HG03066 (cell line): ENCODE measurements at regions not wholly inside any gene's neighbourhood (a gene's known extent, or its start where the extent isn't known, plus 50 kb on each side); places are given as distances from the start of the nearest gene placed in this dataset.

Experiments used
- ATAC-seq: cut with Tn5 transposase; IDR thresholded peaks from one replicate; pipeline ENCODE4 v1.9.1; 2021; ENCODE audit warnings: low read depth; ENCODE audit not compliant: unreplicated experiment

DNA sequence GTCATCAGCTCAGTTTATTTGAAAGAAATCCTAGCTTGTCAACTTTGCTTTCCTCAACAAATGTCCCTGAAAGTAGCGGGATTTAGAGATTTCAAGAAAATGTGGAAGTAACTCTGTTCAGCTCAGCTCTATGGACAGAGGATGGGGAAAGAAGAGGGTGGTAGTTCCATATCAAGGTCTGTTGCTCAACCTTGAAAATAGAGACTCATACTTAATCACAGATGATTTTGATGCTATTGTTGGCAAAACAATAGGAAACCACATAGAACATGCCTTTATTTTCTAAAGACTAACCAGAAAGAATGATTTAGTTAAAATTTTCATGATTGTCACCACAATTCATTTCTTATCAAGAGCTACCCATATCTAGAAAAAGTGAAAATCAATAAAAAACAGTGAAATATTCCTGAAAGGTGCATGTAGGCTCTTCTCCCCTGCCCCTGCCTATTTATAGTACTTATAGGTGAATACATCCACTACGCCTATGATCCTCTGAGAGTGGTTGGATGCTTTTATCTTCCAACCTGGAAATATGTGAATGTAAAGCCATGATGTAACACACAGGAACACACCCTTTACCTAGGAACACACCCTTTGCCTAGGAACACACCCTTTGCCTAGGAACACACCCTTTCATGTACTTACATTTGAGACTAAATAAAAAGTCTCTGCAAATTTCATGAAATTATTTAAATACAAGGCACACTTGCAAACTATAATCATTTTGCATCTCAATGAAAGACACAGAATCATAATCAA, 65.8 kb downstream of the ETAA1 start:
- no peak for ATAC-seq

DNA sequence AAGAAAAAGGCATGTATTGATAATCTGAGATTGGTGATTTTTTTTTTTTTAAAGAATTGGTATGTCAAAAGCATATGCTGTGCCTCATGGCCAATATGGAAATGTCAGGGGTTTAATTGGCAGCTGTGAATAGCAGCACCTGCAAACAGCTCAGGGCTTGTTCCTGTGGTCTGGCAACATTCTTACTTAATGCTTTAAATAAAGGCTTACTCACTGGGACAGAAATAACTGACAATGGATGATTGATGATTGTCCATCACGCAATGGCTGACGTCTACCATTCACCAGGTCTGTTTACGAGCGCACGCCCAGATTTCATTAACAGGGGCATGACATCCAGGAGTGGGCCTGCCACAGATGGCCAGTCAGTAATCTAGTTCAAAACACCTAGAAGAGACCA, 66.7 kb downstream of the ETAA1 start:
- no peak for ATAC-seq

DNA sequence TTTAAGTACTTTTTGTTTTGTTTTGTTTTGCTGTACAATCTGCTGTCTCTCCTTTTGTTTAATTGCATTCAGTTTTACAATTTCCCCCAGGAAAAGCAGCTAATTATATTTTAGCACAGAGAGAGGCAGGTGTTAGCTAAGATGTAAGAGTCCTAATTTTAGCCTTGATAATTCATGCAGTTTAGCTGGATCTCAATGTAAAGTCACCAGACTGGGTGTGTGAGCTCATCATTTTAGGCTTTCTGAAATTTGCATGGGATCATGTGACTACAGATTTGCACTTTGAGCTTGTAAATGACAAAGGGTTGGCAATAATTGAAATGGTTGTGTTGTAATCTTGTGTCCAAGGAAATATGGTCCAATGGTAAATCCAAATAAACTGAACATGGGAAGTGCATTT, 68.5 kb downstream of the ETAA1 start:
- ATAC-seq = no peak

DNA sequence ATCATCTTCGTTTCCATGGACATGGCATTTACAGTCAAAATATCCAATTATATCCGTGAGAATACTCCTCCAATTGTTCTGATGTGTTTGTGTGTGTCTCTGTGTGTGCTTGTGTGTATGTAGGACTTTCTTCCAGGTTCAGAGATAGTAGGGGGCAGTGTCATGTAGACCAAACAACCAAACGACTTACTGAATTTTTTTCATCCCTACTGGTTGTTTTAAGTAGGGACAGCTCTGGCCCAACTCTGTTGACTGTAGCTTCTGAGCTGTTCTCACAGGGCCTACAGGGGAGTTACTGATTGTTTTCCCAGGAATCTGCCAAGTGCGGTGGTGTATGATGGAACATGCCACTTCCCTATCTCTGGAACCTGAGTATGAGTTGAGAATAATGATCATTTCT, 69.6 kb downstream of the ETAA1 start:
- ATAC-seq = no peak

DNA sequence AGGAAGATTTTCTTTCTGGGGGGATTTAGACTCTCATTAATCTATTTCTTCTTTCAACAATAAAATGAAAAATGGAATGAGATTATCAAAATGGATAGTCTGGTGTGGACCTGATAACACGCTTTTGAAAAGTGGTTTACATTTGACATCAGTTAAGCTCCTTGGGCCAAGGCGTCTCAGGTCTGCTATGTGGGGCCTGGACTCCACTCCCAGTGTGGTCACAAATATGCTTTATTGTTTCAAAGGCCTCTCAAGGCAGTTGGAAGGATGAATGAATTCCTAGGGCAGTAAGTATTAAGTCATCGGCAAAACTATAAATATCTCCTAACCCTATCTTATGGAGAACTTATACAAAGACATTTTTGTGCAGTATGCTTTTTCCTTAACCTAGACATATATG, 74.5 kb downstream of the ETAA1 start:
- no peak for ATAC-seq

DNA sequence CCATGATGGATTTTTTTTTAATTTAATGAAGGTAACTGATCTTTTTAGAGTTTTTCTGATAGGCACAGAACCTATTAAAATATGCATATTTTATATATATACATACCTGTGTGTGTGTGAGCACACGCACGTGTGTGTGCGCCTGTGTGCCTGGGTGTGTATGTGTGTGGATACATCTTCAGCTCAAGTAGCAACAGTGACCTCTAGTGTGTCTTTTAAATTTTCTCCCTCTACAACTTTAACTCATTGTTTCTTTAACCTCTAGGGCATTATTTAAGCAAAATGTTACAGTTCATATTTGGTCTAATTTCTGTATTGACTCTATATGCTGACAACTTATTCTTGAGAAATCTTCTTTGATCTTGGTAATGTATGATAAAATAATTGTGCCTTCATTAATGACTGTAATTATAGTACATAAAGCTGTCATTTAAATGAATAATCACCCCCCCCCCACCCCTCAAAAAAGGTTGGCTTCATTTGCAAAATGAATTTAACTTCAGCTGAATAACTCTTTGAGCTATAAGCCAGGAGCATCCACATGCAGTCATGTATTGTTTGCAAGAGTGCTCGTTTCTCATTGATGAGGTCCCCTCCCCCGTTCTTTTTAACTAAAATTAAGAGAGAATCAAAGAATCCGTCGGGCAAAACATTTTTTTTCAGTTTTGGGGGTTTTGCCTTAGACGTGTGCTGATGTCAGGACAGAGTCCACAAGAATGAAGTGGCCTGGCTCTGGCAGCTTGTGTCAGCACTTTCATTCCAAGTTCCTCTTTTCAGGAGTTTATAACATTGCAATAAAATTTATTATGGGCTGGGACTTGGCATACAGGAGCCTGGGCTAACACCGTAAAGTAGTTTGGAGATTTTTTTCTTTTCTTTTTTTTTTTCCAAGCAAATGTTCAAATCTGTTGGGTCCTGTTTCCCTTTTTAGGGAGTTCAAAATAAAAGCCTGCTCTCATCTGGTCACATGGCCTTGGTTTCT, 80.0 kb downstream of the ETAA1 start:
- ATAC-seq = no peak

DNA sequence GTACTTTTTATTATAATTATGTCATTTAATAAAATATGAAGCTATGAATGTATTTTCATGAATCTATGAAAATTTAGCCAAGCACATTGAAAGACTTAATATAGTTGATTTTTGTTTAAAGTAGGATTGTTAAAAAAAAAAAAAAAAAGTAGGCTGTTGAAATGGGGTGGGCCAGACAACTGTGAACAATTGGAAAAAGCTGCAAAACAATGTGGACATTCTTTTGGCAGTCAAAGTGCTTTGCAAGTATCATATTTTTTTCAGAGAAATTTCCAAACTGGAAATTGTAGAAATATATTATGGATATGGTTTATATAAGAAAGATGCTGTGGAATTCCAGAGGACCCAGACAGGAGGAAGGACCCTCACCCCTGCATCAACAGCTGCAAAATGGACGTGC, 82.1 kb downstream of the ETAA1 start:
- no peak for ATAC-seq

DNA sequence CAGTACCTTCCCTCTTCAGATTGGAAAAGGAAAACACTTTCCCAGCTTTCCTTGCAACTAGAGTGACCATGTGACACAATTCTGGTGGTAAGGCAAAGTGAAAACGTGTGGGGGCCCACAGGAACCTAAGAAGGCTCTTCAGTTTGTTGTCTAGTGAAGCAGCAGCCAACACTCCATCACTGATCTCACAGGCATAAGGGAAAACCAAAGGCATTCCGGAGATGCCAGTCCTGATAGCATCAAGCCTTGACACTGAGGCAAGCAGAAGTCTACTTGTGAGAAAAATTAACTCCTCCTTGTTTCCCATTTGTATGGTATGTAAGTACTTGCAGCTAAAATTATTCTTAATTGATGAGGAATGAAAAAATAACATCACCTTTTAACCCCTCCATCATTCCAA, 88.3 kb downstream of the ETAA1 start:
- ATAC-seq = no peak

DNA sequence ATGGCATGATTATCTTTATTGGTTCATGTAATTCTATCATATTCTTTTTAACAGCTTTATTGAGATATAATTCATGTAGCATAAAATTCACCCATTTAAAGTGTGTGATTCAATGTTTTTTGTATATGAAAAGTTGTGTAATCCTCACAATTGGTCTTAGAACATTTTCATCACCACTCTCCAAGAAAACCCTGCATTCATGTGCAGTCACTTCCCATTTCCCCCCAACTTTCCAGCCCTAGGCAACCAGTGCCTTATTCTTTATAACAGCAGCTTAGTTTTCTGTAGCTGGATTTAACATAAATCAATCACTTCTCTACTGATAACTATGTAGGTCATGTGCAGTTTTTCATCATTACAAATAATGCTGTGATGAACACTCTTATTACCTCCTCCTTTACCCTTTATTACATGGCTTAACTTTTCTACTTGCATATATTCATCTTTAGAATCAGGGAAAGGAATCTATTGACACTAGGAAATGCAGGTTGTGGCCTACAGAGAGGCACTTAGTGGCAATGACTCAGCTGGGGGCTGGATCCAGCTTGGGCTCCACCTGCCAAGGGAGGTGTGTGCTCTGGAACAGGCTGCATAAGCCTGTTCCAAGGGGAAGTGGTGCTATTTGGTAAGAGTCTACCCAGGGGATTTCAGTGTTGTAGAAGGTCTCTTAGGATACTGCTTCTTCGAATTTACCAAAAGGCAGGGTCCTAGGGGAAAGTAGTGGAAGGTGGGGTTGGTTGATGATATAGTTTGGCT, 89.1 kb downstream of the ETAA1 start:
- ATAC-seq = no peak

DNA sequence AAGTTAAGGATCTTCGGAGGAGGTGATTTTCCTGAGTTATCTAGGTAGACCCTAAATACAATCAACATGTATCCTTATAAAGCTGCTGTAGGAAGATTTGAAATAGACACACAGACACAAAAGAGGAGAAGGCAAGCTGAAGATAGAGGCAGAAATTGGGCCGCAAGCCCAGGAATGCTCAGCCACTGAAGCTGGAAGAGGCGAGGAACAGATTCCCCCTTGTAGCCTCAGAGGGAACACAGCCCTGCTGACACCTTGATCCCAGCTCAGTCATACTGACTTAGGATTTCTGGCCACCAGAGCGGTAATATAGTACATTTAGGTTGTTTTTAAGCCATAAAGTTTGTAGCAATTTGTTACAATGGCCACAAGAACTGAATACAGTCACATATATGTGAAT, 90.9 kb downstream of the ETAA1 start:
- ATAC-seq = no peak

DNA sequence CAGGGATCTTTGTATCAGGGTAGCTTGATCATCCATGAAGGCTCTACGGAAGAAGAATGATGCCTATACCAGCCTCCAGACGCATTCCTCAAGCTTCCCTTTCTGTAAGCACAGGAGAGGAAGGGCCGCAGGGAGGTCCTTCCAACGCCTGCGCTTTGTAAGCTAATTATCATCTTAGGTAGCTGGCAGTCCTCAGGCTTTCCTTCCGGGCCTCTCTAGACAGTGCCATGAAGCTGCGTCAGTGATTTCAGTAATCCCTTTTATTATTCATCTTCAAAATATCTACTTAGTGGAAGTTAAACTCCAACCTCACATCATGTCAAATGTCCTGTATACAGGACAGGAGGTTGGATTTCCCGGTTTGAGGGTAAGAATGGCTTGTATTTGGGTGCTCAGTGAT, 92.3 kb downstream of the ETAA1 start:
- ATAC-seq = no peak

DNA sequence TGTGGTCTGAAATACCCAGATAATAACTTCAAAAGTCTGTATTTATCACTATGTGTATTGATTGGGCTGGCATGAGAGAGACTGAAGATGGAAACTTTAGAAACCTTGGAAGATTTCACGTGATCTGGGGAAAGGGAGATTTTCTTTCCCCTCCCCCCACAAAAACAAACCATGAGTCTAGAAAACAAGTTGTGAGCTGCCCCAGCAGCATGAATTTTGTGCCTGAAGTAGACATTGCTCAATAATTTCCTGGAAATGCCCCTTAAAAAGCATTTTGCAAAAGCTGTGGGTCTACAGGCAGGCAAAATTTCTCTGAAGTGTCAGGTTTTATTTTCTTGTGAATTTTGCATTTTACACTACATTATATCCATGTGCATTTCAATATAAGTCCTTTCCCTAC, 101.8 kb downstream of the ETAA1 start:
- ATAC-seq = no peak

DNA sequence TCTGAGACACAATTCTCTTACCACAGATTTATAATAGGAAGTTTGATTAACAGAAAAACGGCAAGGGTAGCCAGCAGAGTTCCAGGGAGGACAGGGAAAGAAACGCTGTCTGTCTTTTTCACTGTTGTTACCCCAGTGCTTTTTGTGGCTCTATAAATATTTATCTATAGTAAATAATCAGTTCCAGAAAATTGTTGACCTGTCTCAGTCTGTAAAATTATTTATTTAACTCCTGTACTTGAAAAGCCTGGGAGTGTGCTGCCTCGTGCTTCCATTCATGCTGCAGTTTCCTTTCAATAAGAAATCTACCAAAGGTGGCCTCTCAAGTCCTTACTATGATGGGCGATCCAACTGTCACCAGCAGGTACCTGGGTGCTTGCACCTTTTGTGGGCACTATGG, 102.9 kb downstream of the ETAA1 start:
- ATAC-seq = no peak

DNA sequence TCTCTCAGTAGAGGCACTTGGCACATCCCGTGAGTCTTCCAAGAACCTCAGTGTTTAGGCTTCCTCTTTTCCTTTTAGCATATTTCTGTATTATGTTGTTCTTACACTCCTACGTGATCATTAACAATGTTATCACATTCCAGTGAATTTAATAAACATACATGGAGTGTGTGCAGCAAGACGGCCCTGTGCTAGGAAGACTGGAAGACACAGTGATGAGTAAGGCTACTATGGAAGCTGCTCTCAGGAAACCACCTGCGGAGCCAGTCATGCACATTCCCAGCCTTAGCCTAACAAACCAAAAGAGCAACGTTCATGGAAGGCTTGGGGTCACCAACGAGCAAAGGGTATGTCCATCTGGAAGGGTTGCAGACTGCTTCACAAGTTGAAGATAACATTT, 103.4 kb downstream of the ETAA1 start:
- ATAC-seq = no peak

DNA sequence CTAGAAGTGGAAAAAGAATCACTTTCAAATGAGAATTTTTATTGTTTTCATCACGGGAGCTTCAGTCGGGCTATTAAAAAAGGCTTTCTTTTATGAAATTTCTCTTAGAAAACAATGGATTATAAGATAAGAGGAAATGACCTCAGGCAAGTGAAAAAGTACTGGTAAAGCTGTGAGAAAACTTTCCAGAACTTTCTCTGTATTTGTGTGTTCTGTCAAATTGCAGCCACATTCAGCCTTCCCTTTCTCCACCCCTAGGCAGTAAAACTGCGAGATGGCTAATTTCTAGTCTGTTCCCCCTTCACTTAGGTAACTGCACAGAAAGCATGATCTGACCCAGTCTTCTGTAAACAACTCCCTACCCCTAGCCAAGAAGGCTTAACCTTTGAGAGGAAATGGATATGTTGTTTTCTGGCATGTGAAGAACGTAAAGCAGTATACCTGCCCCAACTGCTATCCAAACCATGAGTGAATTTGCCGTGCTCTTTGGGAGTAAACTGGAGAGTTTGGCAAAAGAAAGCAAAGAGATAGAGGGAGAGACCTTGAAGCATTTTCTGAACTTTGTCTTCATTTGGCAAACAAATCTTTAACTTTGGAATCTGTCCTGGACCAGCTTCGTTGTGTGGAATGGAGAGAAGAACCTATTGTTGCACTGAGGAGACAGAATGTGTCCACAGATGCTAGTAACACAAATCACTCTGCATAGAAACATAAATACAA, 105.4 kb downstream of the ETAA1 start:
- ATAC-seq = no peak

DNA sequence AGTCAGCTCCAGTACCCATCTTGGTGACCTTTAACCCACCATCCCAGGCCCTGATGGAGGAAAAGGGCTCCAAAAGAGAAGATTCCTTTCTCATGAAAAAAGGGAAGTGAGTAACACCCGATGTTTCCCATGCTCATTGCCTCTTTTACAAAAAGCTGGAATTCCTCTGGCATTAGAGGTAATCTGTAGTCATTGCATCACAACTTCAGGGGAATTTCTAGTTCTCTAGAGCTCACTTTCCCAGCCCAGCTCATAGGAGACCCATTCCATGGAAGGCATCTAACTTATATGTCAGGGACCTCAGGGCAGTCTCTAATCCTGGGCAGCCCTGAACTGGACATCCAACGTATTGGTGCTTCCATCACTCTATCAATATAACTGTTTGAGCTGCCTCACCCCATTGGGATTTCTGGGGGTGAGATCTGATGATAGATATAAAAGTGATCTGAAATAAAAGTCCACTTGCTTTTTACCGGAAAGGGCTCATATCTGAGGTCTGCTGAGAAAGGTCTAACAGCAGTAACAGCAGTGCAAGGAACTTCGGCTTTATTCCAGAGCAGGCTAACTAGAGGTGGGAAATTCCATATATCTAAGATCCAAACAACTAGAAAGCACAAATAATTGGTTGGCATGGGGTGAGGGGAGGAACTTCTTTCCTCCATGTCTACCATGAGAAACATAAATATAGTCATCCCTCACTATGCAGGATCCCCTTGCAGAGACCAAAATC, 106.1 kb downstream of the ETAA1 start:
- ATAC-seq = no peak

DNA sequence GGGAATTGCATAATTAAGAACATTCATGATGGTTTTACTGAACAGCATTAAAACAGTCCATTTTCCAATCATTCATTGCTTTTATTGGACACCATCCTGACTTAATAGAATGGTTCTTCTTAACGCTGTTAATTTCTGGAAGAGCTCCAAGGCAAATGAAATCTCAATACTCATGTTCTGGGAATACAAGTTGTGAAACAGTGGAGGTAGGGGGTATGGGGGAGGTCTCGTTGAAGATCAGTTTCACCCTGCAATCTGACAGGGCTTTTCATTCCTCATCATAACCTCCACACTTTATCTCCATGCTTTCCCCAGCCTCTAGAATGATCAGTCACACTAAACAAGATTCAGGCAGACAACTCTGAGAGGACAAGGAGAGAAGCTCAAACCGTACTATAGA, 113.6 kb downstream of the ETAA1 start:
- no peak for ATAC-seq

DNA sequence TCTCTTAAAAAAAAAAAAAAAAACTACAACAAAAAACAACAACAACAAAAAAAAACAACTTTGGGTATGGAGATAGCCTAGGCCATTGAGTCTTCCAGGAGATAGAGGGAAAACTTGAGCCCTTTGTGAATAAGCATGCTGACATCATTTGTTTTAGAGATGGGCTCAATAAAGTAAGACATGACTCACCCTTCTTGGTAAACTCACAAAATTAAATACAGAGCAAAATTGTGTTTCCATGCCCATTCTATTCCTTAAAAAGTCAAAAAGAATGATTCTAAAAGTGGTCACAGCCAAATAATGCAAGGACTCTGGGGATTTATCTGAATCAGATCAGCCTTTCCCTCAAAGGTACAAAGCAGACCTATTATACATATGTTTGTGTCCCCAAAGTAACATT, 117.4 kb downstream of the ETAA1 start:
- no peak for ATAC-seq

DNA sequence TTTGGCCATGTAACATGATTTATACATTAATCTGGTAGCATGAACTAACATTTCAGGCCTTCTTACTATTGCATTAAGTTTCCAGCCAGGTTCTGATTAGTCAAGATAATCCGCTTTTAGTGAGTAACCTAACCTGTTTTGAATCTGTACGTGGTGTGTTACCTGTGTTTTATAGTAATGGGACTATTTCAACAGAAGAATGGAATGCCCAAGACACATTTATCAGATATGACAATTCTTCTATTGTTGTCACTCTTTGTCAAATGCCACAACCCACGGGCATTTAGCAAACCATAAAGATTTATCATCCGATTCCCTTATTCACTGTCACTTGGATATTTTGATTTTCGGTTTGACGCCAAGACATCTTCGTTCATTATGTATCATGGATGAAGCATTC, 117.9 kb downstream of the ETAA1 start:
- ATAC-seq = no peak

DNA sequence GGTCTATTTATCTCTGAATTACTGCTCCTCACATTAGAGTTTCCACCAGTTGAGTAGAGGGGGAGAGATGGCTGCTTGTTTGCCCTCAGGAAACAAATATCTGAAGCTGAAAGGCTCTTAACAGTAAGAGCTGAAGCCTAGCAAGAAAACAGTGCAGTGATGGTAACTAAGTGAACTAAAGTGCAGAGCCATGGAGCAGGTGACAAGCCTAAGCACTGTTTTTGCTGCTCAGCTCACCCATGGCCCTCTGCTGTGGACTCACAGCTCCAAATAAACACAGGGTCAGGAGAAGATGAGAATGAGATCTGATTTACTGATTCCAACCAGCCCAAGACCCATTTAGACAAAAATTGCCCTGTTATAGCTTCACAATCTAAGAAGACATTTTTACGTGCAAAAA, 118.4 kb downstream of the ETAA1 start:
- no peak for ATAC-seq
